ENCODE measurements at regions not wholly inside any gene's neighbourhood (a gene's known extent, or its start where the extent isn't known, plus 50 kb on each side); places are given as distances from the start of the nearest gene placed in this dataset.

- Histone ChIP-seq H2AFZ (replicated peaks; ENCODE audit: low read length, poor library complexity) (no peak overlapping the region), H2AK9ac (replicated peaks; ENCODE audit: low read depth, low read length, poor library complexity) (peak overlapping the region; percentile 20), H3K18ac (ENCODE audit: low read depth, low read length) (no peak overlapping the region), H2AK5ac (ENCODE audit: low read depth, low read length) (no peak overlapping the region), H3K4ac (ENCODE audit: low read depth, low read length) (no peak overlapping the region), H3K36me3 (ENCODE audit: control insufficient read depth, insufficient read depth, low read length) (no peaks in the 10 kb centered on the region), H3K9me3 (ENCODE audit: control insufficient read depth, insufficient read depth, low read length) (no peaks in the 10 kb centered on the region), H3K4me2 (ENCODE audit: low read depth, low read length) (no peak overlapping the region), H3K79me1 (ENCODE audit: low read depth in 1 of 2, low read length in 2 of 2) (peaks cover 9 to 18% of the 10 kb centered on the region in 2 experiments; a peak in 3 of 4 replicates), H2BK15ac (ENCODE audit: low read depth, low read length) (no peak overlapping the region), H4K20me1 (ENCODE audit: insufficient read depth, low read length) (no peaks in the 10 kb centered on the region), H3K14ac (replicated peaks; ENCODE audit: low read depth, low read length) (no peak overlapping the region), H3K9me1 (ENCODE audit: insufficient read depth, low read length) (no peaks in the 10 kb centered on the region), H3K4me1 (ENCODE audit: control insufficient read depth, insufficient read depth, low read length) (peaks cover 5% of the 10 kb centered on the region; the same call in 1 of the 2 replicates), H3K23ac (ENCODE audit: low read depth, low read length) (no peak overlapping the region), H3K56ac (ENCODE audit: extremely low read depth, insufficient read depth, low read length) (no peak overlapping the region), H4K91ac (ENCODE audit: insufficient read depth, low read depth, low read length) (no peak overlapping the region), H2BK120ac (ENCODE audit: low read depth, low read length) (no peak overlapping the region), H4K5ac (ENCODE audit: low read depth, low read length) (no peak overlapping the region), H2BK5ac (ENCODE audit: low read depth, low read length, poor library complexity, severe bottlenecking) (no peak overlapping the region), H4K8ac (ENCODE audit: low read depth in 2 of 2, low read length in 2 of 2) (no peak overlapping the region), H3K9ac (ENCODE audit: low read depth, low read length) (no peak overlapping the region), H3K4me3 (ENCODE audit: insufficient read depth, low read depth, low read length) (no peak overlapping the region), H3K27me3 (ENCODE audit: control insufficient read depth, insufficient read depth, low read length) (no peaks in the 10 kb centered on the region), H2BK20ac (ENCODE audit: low read depth, low read length) (no peak overlapping the region; the same call in 1 of the 2 replicates), H3K27ac (ENCODE audit: insufficient read depth, low read length) (no peak overlapping the region)
- ATAC-seq (ENCODE audit: low read depth) (no peak), DNase-seq (no peak)
- no TSS peak for BruUV-seq (replicated peaks)
- in situ Hi-C loops (cut with MboI; ENCODE audit: low sequenced_read_pairs) = loop anchor here (25.0 kb wide), 1 partner anchor 453 kb away; no protein-coding TSS in a partner anchor
- intact Hi-C loops (cut with micrococcal nuclease) = loop anchor here (10.0 kb wide), 1 partner anchor 1360 kb away; no protein-coding TSS in a partner anchor
- dilution Hi-C loops (cut with HindIII; ENCODE audit: low sequenced_read_pairs, unreplicated experiment) = no loop called here
- TF ChIP-seq BHLHE40 (IDR thresholded peaks at IDR 0.05; ENCODE audit: low read depth, low read length) (no peak), SMC3 (IDR thresholded peaks at IDR 0.05; ENCODE audit: low read depth, low read length) (no peak), NFE2L2 (IDR thresholded peaks at IDR 0.05; ENCODE audit: low read depth, low read length) (no peak), RCOR1 (IDR thresholded peaks at IDR 0.05; ENCODE audit: insufficient replicate concordance, low read length) (no peak), POLR2A (IDR thresholded peaks at IDR 0.05; ENCODE audit: low read depth, low read length) (no peak), CEBPB (IDR thresholded peaks at IDR 0.05; ENCODE audit: low read depth, low read length) (no peak), RAD21 (IDR thresholded peaks at IDR 0.05; ENCODE audit: low read length) (no peak), MAFK (IDR thresholded peaks at IDR 0.05; ENCODE audit: low read depth, low read length) (no peak), FOS (IDR thresholded peaks at IDR 0.05; ENCODE audit: low read depth, low read length) (no peak), MAZ (IDR thresholded peaks at IDR 0.05; ENCODE audit: borderline replicate concordance, low read depth, low read length) (no peak), RFX5 (IDR thresholded peaks at IDR 0.05; ENCODE audit: low read depth, low read length) (no peak), MXI1 (IDR thresholded peaks at IDR 0.05; ENCODE audit: borderline replicate concordance, low read depth, low read length) (no peak), CHD1 (IDR thresholded peaks at IDR 0.05; ENCODE audit: low read depth, low read length) (no peak)
- TF ChIP-seq, protein P1, sequence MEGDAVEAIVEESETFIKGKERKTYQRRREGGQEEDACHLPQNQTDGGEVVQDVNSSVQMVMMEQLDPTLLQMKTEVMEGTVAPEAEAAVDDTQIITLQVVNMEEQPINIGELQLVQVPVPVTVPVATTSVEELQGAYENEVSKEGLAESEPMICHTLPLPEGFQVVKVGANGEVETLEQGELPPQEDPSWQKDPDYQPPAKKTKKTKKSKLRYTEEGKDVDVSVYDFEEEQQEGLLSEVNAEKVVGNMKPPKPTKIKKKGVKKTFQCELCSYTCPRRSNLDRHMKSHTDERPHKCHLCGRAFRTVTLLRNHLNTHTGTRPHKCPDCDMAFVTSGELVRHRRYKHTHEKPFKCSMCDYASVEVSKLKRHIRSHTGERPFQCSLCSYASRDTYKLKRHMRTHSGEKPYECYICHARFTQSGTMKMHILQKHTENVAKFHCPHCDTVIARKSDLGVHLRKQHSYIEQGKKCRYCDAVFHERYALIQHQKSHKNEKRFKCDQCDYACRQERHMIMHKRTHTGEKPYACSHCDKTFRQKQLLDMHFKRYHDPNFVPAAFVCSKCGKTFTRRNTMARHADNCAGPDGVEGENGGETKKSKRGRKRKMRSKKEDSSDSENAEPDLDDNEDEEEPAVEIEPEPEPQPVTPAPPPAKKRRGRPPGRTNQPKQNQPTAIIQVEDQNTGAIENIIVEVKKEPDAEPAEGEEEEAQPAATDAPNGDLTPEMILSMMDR (conservative IDR thresholded peaks at IDR 0.05; ENCODE audit: low read depth, low read length) = no peak
- TF ChIP-seq, protein P2, sequence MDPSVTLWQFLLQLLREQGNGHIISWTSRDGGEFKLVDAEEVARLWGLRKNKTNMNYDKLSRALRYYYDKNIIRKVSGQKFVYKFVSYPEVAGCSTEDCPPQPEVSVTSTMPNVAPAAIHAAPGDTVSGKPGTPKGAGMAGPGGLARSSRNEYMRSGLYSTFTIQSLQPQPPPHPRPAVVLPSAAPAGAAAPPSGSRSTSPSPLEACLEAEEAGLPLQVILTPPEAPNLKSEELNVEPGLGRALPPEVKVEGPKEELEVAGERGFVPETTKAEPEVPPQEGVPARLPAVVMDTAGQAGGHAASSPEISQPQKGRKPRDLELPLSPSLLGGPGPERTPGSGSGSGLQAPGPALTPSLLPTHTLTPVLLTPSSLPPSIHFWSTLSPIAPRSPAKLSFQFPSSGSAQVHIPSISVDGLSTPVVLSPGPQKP (IDR thresholded peaks at IDR 0.05; ENCODE audit: borderline replicate concordance, low read depth, low read length) = no peak
- TF ChIP-seq, protein P3, sequence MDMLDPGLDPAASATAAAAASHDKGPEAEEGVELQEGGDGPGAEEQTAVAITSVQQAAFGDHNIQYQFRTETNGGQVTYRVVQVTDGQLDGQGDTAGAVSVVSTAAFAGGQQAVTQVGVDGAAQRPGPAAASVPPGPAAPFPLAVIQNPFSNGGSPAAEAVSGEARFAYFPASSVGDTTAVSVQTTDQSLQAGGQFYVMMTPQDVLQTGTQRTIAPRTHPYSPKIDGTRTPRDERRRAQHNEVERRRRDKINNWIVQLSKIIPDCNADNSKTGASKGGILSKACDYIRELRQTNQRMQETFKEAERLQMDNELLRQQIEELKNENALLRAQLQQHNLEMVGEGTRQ (IDR thresholded peaks at IDR 0.05; ENCODE audit: low read depth, low read length) = no peak
- CTCF ChIA-PET = no interaction called here
- POLR2A ChIA-PET (ENCODE audit: unreplicated experiment) = no interaction called here
- 100% methylated on average over 1 of the region's 5 CpGs; no CpG with 5 or more reads in 1 of the 2 experiments for WGBS, 2 experiments (ENCODE audit: extremely low coverage in 2 of 2, insufficient read length in 1 of 2)
Measured at GRCh38 chr12:24565300-24565699, 383.6 kb downstream of the BCAT1 start.

Data from IMR-90 (cell line).